H1 (cell line): ENCODE measurements at regions not wholly inside any gene's neighbourhood (a gene's known extent, or its start where the extent isn't known, plus 50 kb on each side); places are given as distances from the start of the nearest gene placed in this dataset.

ENCODE experiments used
- CTCF ChIA-PET: fragments of 300-600 bp; sonication (Branson Sonifier 250); formaldehyde crosslinking; loops from one replicate; lab custom pipeline; 2021; ENCODE audit not compliant: partially characterized antibody; lab: Charles Lee
- POLR2A ChIA-PET: fragments of 300-600 bp; sonication (Branson Sonifier 250); formaldehyde crosslinking; loops from one replicate; lab custom pipeline; 2021; ENCODE audit warnings: inconsistent platforms; ENCODE audit not compliant: partially characterized antibody; lab: Charles Lee
- DNase-seq, 2 experiments: peaks; one replicate each; pipeline versions ENCODE4 v3.0.0 to v3.0.0-alpha.2; 2010 to 2022; ENCODE audit warnings: low spot score in 2 of 2, low read depth in 1 of 2, mixed read lengths in 1 of 2
- FAIRE-seq: peaks from 2 replicates; lab custom pipeline; 2011; peaks lifted over from hg19 to GRCh38; lab: Jason Lieb, UNC
- H2AFZ ChIP-seq: 2 replicates; pipeline ENCODE4 v1.8.1; 2012; ENCODE audit warnings: low read length, inconsistent platforms
- H2AK5ac ChIP-seq: 2 replicates; pipeline ENCODE4 v1.6.1; 2013; ENCODE audit warnings: low read depth, low read length
- H2BK120ac ChIP-seq: replicated peaks from 2 replicates; pipeline ENCODE3; 2013; ENCODE audit warnings: low read depth, low read length, inconsistent platforms
- H2BK12ac ChIP-seq: 2 replicates; pipeline ENCODE4 v1.6.1; 2013; ENCODE audit warnings: low read depth, low read length
- H2BK15ac ChIP-seq: 2 replicates; pipeline ENCODE4 v1.6.1; 2013; ENCODE audit warnings: low read length
- H2BK20ac ChIP-seq: 2 replicates; pipeline ENCODE4 v1.6.1; 2013; ENCODE audit warnings: low read length
- H2BK5ac ChIP-seq: 2 replicates; pipeline ENCODE4 v1.6.1; 2013; ENCODE audit warnings: low read depth, low read length
- H3K14ac ChIP-seq: 2 replicates; pipeline ENCODE4 v1.6.1; 2013; ENCODE audit warnings: inconsistent platforms; ENCODE audit not compliant: insufficient read length
- H3K18ac ChIP-seq: 2 replicates; pipeline ENCODE4 v1.6.1; 2013; ENCODE audit warnings: low read length; ENCODE audit errors: extremely low read depth
- H3K23ac ChIP-seq: 2 replicates; pipeline ENCODE4 v1.6.1; 2013; ENCODE audit warnings: inconsistent platforms; ENCODE audit not compliant: insufficient read length
- H3K23me2 ChIP-seq: 2 replicates; pipeline ENCODE4 v1.6.1; 2013; ENCODE audit warnings: low read depth, low read length
- H3K27ac ChIP-seq: 2 replicates; pipeline ENCODE4 v1.6.1; 2011; ENCODE audit warnings: low read depth, low read length, inconsistent platforms
- H3K27me3 ChIP-seq, 4 experiments: replicated peaks in 1 of 4; 1 replicate in 1 of 4; 2 replicates in 3 of 4; pipeline versions ENCODE4 v1.6.1 to v1.8.1; 2011 to 2013; ENCODE audit warnings: low read length in 3 of 4, mild to moderate bottlenecking in 3 of 4, inconsistent platforms in 2 of 4, mixed read lengths in 2 of 4, moderate library complexity in 1 of 4; ENCODE audit not compliant: control insufficient read depth in 3 of 4, insufficient read depth in 3 of 4; ENCODE audit errors: extremely low read depth in 1 of 4
- H3K36me3 ChIP-seq, 4 experiments: 2 replicates each; pipeline versions ENCODE4 v1.6.1 to v1.8.1; 2011 to 2013; ENCODE audit warnings: mild to moderate bottlenecking in 4 of 4, low read length in 3 of 4, moderate library complexity in 2 of 4, control low read depth in 1 of 4, inconsistent platforms in 1 of 4; ENCODE audit not compliant: insufficient read depth in 4 of 4, control insufficient read depth in 2 of 4
- H3K4ac ChIP-seq: replicated peaks from 2 replicates; pipeline ENCODE3; 2013; ENCODE audit warnings: low read length, low read depth, mixed read lengths, inconsistent platforms; ENCODE audit not compliant: insufficient read length
- H3K4me1 ChIP-seq, 4 experiments: replicated peaks in 1 of 4; 1 replicate in 1 of 4; 2 replicates in 3 of 4; pipeline versions ENCODE4 v1.6.1 to v1.8.1; 2011 to 2013; ENCODE audit warnings: low read length in 3 of 4, inconsistent platforms in 2 of 4, mixed read lengths in 1 of 4; ENCODE audit not compliant: insufficient read depth in 4 of 4, control insufficient read depth in 3 of 4
- H3K4me2 ChIP-seq, 2 experiments: 2 replicates each; pipeline versions ENCODE4 v1.6.1 to v1.8.1; 2011 to 2013; ENCODE audit warnings: low read depth in 2 of 2, low read length in 2 of 2, control low read depth in 1 of 2, inconsistent platforms in 1 of 2, mild to moderate bottlenecking in 1 of 2; ENCODE audit not compliant: insufficient read depth in 1 of 2
- H3K4me3 ChIP-seq, 4 experiments: fragments of 200-600, 300-600 bp in 1 of 4; sonication (generic), shearing (Covaris generic), sonication (Bioruptor Twin) in 1 of 4; 2 replicates each; pipeline versions ENCODE4 v1.5.1 to v1.8.1; 2011 to 2016; ENCODE audit warnings: low read length in 4 of 4, low read depth in 3 of 4, control low read depth in 2 of 4, inconsistent platforms in 2 of 4, mild to moderate bottlenecking in 2 of 4, mixed read lengths in 1 of 4, moderate library complexity in 1 of 4; ENCODE audit not compliant: insufficient read depth in 2 of 4; ENCODE audit errors: extremely low read depth in 1 of 4
- H3K56ac ChIP-seq: replicated peaks from 2 replicates; pipeline ENCODE3; 2013; ENCODE audit warnings: low read depth, mild to moderate bottlenecking, mixed read lengths, low read length, inconsistent platforms; ENCODE audit not compliant: insufficient read length
- H3K79me1 ChIP-seq: 2 replicates; pipeline ENCODE4 v1.6.1; 2013; ENCODE audit warnings: low read depth, low read length, control low read depth
- H3K79me2 ChIP-seq, 2 experiments: 2 replicates each; pipeline versions ENCODE4 v1.6.1 to v1.8.1; 2012 to 2013; ENCODE audit warnings: low read length in 2 of 2, mild to moderate bottlenecking in 2 of 2, inconsistent platforms in 1 of 2; ENCODE audit not compliant: insufficient read depth in 2 of 2, control insufficient read depth in 1 of 2
- H3K9ac ChIP-seq, 4 experiments: replicated peaks in 1 of 4; 1 replicate in 1 of 4; 2 replicates in 3 of 4; pipeline versions ENCODE4 v1.6.1 to v1.8.1; 2011 to 2013; ENCODE audit warnings: low read depth in 3 of 4, low read length in 3 of 4, control low read depth in 2 of 4, mild to moderate bottlenecking in 2 of 4, moderate library complexity in 2 of 4, inconsistent platforms in 1 of 4; ENCODE audit errors: extremely low read depth in 1 of 4
- H3K9me3 ChIP-seq, 2 experiments: 2 replicates each; pipeline versions ENCODE4 v1.6.1 to v1.8.1; 2012 to 2013; ENCODE audit warnings: mild to moderate bottlenecking in 2 of 2, moderate library complexity in 2 of 2, control low read depth in 1 of 2, inconsistent platforms in 1 of 2, low read depth in 1 of 2, low read length in 1 of 2, mixed read lengths in 1 of 2; ENCODE audit not compliant: insufficient read depth in 2 of 2
- H4K20me1 ChIP-seq, 2 experiments: replicated peaks in 1 of 2; 2 replicates each; pipeline versions ENCODE3 to v1.8.1; 2011 to 2013; ENCODE audit warnings: inconsistent platforms in 2 of 2, low read length in 2 of 2, mild to moderate bottlenecking in 1 of 2; ENCODE audit not compliant: insufficient read depth in 2 of 2, control insufficient read depth in 1 of 2
- H4K5ac ChIP-seq: 2 replicates; pipeline ENCODE4 v1.6.1; 2013; ENCODE audit warnings: low read length, low read depth, mixed read lengths, inconsistent platforms; ENCODE audit not compliant: insufficient read length
- H4K8ac ChIP-seq: 2 replicates; pipeline ENCODE4 v1.8.0; 2013; ENCODE audit warnings: mild to moderate bottlenecking, moderate library complexity, low read length, inconsistent platforms; ENCODE audit not compliant: insufficient read depth; ENCODE audit errors: extremely low read depth
- H4K91ac ChIP-seq: replicated peaks from 2 replicates; pipeline ENCODE3; 2013; ENCODE audit warnings: low read length, mixed read lengths, inconsistent platforms; ENCODE audit not compliant: insufficient read length
- BACH1 ChIP-seq: IDR thresholded peaks from 2 replicates; pipeline ENCODE4 v1.6.1; 2012; ENCODE audit warnings: low read length, improper control_type of control experiment
- CBX8 ChIP-seq: fragments of 300-800, 300-1000 bp; sonication (generic); IDR thresholded peaks from 2 replicates; pipeline ENCODE4 v1.7.1; 2016; ENCODE audit warnings: low read depth, low read length, borderline replicate concordance
- CREB1 ChIP-seq: IDR thresholded peaks from 2 replicates; pipeline ENCODE4 v1.6.1; 2012; ENCODE audit warnings: inconsistent platforms
- HDAC2 ChIP-seq, 2 experiments: fragments of 300-600 bp in 1 of 2; sonication (generic) in 1 of 2; IDR thresholded peaks; 2 replicates each; pipeline ENCODE4 v1.6.1; 2011 to 2012; ENCODE audit warnings: low read depth in 2 of 2, low read length in 2 of 2, mild to moderate bottlenecking in 2 of 2, moderate library complexity in 2 of 2, borderline replicate concordance in 1 of 2, inconsistent platforms in 1 of 2
- JUN ChIP-seq: IDR thresholded peaks from 2 replicates; pipeline ENCODE4 v1.6.1; 2011; ENCODE audit warnings: low read depth, mild to moderate bottlenecking, improper control_type of control experiment, low read length
- NANOG ChIP-seq: IDR thresholded peaks from 2 replicates; pipeline ENCODE4 v1.6.1; 2011; ENCODE audit warnings: low read length, low read depth, mild to moderate bottlenecking, inconsistent platforms; ENCODE audit not compliant: insufficient read depth, poor library complexity, severe bottlenecking
- RNF2 ChIP-seq: fragments of 200-900, 300-1000 bp; sonication (generic); IDR thresholded peaks from 2 replicates; pipeline ENCODE4 v1.7.1; 2016; ENCODE audit warnings: borderline replicate concordance, low read depth, mild to moderate bottlenecking, antibody characterized with exemption, low read length; ENCODE audit not compliant: poor library complexity, severe bottlenecking; ENCODE audit errors: missing control alignments
- TCF12 ChIP-seq: IDR thresholded peaks from 2 replicates; pipeline ENCODE4 v1.6.1; 2011; ENCODE audit warnings: low read depth, mild to moderate bottlenecking, low read length
- WGBS, 2 experiments: shearing (Covaris generic) in 1 of 2; methylation state at CpG; one replicate each; pipeline versions ENCODE4 v1.1.6 to v1.1.7; 2013 to 2015; ENCODE audit warnings: low lambda C conversion rate in 2 of 2, mixed read lengths in 2 of 2, inconsistent platforms in 1 of 2, low coverage in 1 of 2, missing lambda C conversion rate in 1 of 2; ENCODE audit not compliant: insufficient replicate concordance in 2 of 2, insufficient coverage in 1 of 2, insufficient read length in 1 of 2; ENCODE audit errors: extremely low coverage in 1 of 2, missing lambda C conversion rate in 1 of 2; 5-methylcytosine and 5-hydroxymethylcytosine counted together

- Histone ChIP-seq H4K8ac (no peak overlapping the region), H3K27ac (no peak overlapping the region), H4K20me1 (no peaks in the 10 kb centered on the region), H3K23me2 (no peaks in the 10 kb centered on the region), H3K36me3 (no peaks in the 10 kb centered on the region), H3K79me1 (no peaks in the 10 kb centered on the region), H2BK20ac (no peak overlapping the region), H3K4me1 (no peaks in the 10 kb centered on the region), H4K5ac (no peak overlapping the region), H3K27me3 (no peaks in the 10 kb centered on the region), H4K91ac (no peak overlapping the region), H2BK12ac (no peak overlapping the region), H3K14ac (no peak overlapping the region), H2BK120ac (no peak overlapping the region), H2BK15ac (no peak overlapping the region), H3K18ac (no peak overlapping the region), H3K56ac (no peak overlapping the region), H3K4me2 (no peak overlapping the region), H3K79me2 (no peaks in the 10 kb centered on the region), H3K9me3 (no peaks in the 10 kb centered on the region), H3K23ac (no peak overlapping the region), H2AFZ (no peak overlapping the region), H3K4me3 (no peak overlapping the region), H3K9ac (no peak overlapping the region), H2AK5ac (no peak overlapping the region), H2BK5ac (no peak overlapping the region), H3K4ac (no peak overlapping the region)
- 90% methylated on average over 2 of the region's 2 CpGs; no CpG with 5 or more reads in 1 of the 2 experiments for WGBS, 2 experiments
- FAIRE-seq (no peak), DNase-seq (no peak)
- ChIA-PET POLR2A (no interaction called here), CTCF (no interaction called here)
- TF ChIP-seq HDAC2 (IDR thresholded peaks at IDR 0.05; ENCODE audit: borderline replicate concordance in 1 of 2, low read depth in 2 of 2, low read length in 2 of 2) = no peak
- TF ChIP-seq JUN = no peak
- TF ChIP-seq CBX8 = no peak
- no peak for TF ChIP-seq TCF12
- no peak for TF ChIP-seq BACH1
- no peak for TF ChIP-seq NANOG
- no peak for TF ChIP-seq CREB1
- TF ChIP-seq RNF2 = no peak
Measured at GRCh38 chr1:98382586-98382985, 278.9 kb upstream of the SNX7 start.
